B cell (primary cell): ENCODE measurements at regions not wholly inside any gene's neighbourhood (a gene's known extent, or its start where the extent isn't known, plus 50 kb on each side); places are given as distances from the start of the nearest gene placed in this dataset.

ENCODE experiments used
- CTCF ChIP-seq: fragments of 200-600 bp; IDR thresholded peaks from one replicate; pipeline ENCODE4 v1.8.0; 2022; ENCODE audit warnings: antibody characterized with exemption, mild to moderate bottlenecking
- EZH2 ChIP-seq: IDR thresholded peaks from 2 replicates; pipeline ENCODE4 v1.6.1; 2012; ENCODE audit warnings: borderline replicate concordance, low read depth, mild to moderate bottlenecking, moderate library complexity, low read length; ENCODE audit not compliant: insufficient read depth, poor library complexity, severe bottlenecking

- TF ChIP-seq CTCF (no peak), EZH2 (no peak)
These were observed 251.8 kb downstream of the CRPPA start for GRCh38 chr7:16169537-16169936.
